ENCODE measurements at regions not wholly inside any gene's neighbourhood (a gene's known extent, or its start where the extent isn't known, plus 50 kb on each side); places are given as distances from the start of the nearest gene placed in this dataset.

GRCh38 chr6:14442242-14442641, 324.7 kb downstream of the CD83 start:
- Histone ChIP-seq H3K4me3 (no peak overlapping the region), H3K9me3 (no peaks in the 10 kb centered on the region), H3K27ac (no peak overlapping the region), H3K36me3 (replicated peaks in 1 of 2; ENCODE audit: insufficient read depth in 1 of 2, low read depth in 2 of 2) (no peaks in the 10 kb centered on the region), H3K4me1 (no peaks in the 10 kb centered on the region), H3K27me3 (no peaks in the 10 kb centered on the region)
- ATAC-seq (no peak), DNase-seq (no peak)
- 82 to 93% methylated on average over 11 of the region's 11 CpGs for WGBS, 2 donors
- intact Hi-C loops (cut with DNase I): no loop called here
- no peak for TF ChIP-seq CTCF (IDR thresholded peaks at IDR 0.05)
- TF ChIP-seq POLR2A (IDR thresholded peaks at IDR 0.05): no peak

GRCh38 chr6:14443629-14444268, 326.2 kb downstream of the CD83 start:
- no peaks in the 10 kb centered on the region for H3K36me3 ChIP-seq (replicated peaks in 1 of 2; ENCODE audit: insufficient read depth in 1 of 2, low read depth in 2 of 2)
- H3K27me3 ChIP-seq: no peaks in the 10 kb centered on the region
- no peaks in the 10 kb centered on the region for H3K4me1 ChIP-seq
- ATAC-seq: no peak
- H3K4me3 ChIP-seq: no peak overlapping the region
- WGBS, 2 donors: 77 to 87% methylated on average over 3 to 4 of the region's 4 CpGs
- intact Hi-C loops (cut with DNase I): no loop called here
- H3K27ac ChIP-seq: no peak overlapping the region
- DNase-seq: no peak
- TF ChIP-seq POLR2A (IDR thresholded peaks at IDR 0.05) (no peak), CTCF (IDR thresholded peaks at IDR 0.05) (no peak)
- H3K9me3 ChIP-seq: no peaks in the 10 kb centered on the region

GRCh38 chr6:14444295-14444972, 326.9 kb downstream of the CD83 start:
- no peaks in the 10 kb centered on the region for H3K4me1 ChIP-seq
- H3K36me3 ChIP-seq (replicated peaks in 1 of 2; ENCODE audit: insufficient read depth in 1 of 2, low read depth in 2 of 2): no peaks in the 10 kb centered on the region
- TF ChIP-seq POLR2A (IDR thresholded peaks at IDR 0.05) (no peak), CTCF (IDR thresholded peaks at IDR 0.05) (no peak)
- ATAC-seq (no peak), DNase-seq (no peak)
- no peak overlapping the region for H3K27ac ChIP-seq
- no peaks in the 10 kb centered on the region for H3K27me3 ChIP-seq
- intact Hi-C loops (cut with DNase I): no loop called here
- H3K9me3 ChIP-seq: no peaks in the 10 kb centered on the region
- no peak overlapping the region for H3K4me3 ChIP-seq
- 48 to 57% methylated on average over 3 of the region's 3 CpGs for whole genome bisulfite sequencing, 2 donors

- 86 to 93% methylated on average over 2 of the region's 2 CpGs for WGBS, 2 donors
- ATAC-seq: no peak
These were observed 329.7 kb downstream of the CD83 start for GRCh38 chr6:14447240-14447639.

More at GRCh38 chr6:14447240-14447639, 329.7 kb downstream of the CD83 start:
- intact Hi-C loops (cut with DNase I): no loop called here
- Histone ChIP-seq H3K27me3 (no peaks in the 10 kb centered on the region), H3K9me3 (no peaks in the 10 kb centered on the region), H3K4me1 (no peaks in the 10 kb centered on the region), H3K4me3 (no peak overlapping the region), H3K27ac (no peak overlapping the region), H3K36me3 (replicated peaks in 1 of 2; ENCODE audit: insufficient read depth in 1 of 2, low read depth in 2 of 2) (no peaks in the 10 kb centered on the region)
- no peak for DNase-seq
- TF ChIP-seq CTCF (IDR thresholded peaks at IDR 0.05) (no peak), POLR2A (IDR thresholded peaks at IDR 0.05) (no peak)

All from body of pancreas (tissue), 4 donors.